ENCODE measurements at regions not wholly inside any gene's neighbourhood (a gene's known extent, or its start where the extent isn't known, plus 50 kb on each side); places are given as distances from the start of the nearest gene placed in this dataset.
"Not testable (repeated sequence)": the region's sequence is repeated elsewhere in the genome, so short reads cannot be mapped to it uniquely, and the experiment has no call there.

- 71% methylated on average over 4 of the region's 4 CpGs for WGBS (ENCODE audit: missing lambda C conversion rate)
- POLR2A ChIA-PET; H3K4me2 ChIP-seq; FAIRE-seq; H3K27ac ChIP-seq; ATAC-seq; H3K4me1 ChIP-seq; H3K4me3 ChIP-seq; H3K9me3 ChIP-seq; TF ChIP-seq FOSL2 (IDR thresholded peaks at IDR 0.05): not testable (repeated sequence)
- TF ChIP-seq FOSL2 (CRISPR knock-in tag; IDR thresholded peaks at IDR 0.05) = 0 out of 2 replicates have a peak, but pooled peaks have one; percentile 2
- CTCF ChIA-PET = interaction anchor here (1.2 kb wide), 1 partner anchor 211 kb away, joined by 4 read pairs; no protein-coding TSS in a partner anchor
- peak in 1 of 2 experiments; percentile 20 for DNase-seq (ENCODE audit: low read depth in 1 of 2, low spot score in 1 of 2)
These were observed 159.0 kb upstream of the CDK13 start for GRCh38 chr7:39791035-39791434.

GRCh38 chr7:39791911-39792310 is 158.1 kb upstream of the CDK13 start:
- CTCF ChIA-PET, H3K4me2 ChIP-seq, H3K4me1 ChIP-seq, H3K9me3 ChIP-seq, POLR2A ChIA-PET, H3K4me3 ChIP-seq, FAIRE-seq, H3K27ac ChIP-seq: not testable (repeated sequence)
- DNase-seq (ENCODE audit: low read depth in 1 of 2, low spot score in 1 of 2) (peak in 1 of 2 experiments; percentile 42), ATAC-seq (peak in 1 of 2 experiments; percentile 50; a peak in 1 of 6 replicates)
- 0 out of 5 replicates have a peak, but pooled peaks of 1 of the 2 experiments have one; percentile 17 for TF ChIP-seq RAD21 (conservative IDR thresholded peaks at IDR 0.05 in 1 of 2, IDR thresholded peaks at IDR 0.05 in 1 of 2)
- 86% methylated on average over 10 of the region's 16 CpGs for WGBS (ENCODE audit: missing lambda C conversion rate)

- CTCF ChIA-PET; H3K27ac ChIP-seq; H3K4me1 ChIP-seq; H3K4me2 ChIP-seq; POLR2A ChIA-PET; DNase-seq (ENCODE audit: low read depth in 1 of 2, low spot score in 1 of 2); H3K9me3 ChIP-seq; FAIRE-seq; ATAC-seq; H3K4me3 ChIP-seq: not testable (repeated sequence)
- 95% methylated on average over 16 of the region's 22 CpGs for WGBS (ENCODE audit: missing lambda C conversion rate)
These were observed 157.0 kb upstream of the CDK13 start for GRCh38 chr7:39793026-39793425.

- ATAC-seq; H3K9me3 ChIP-seq; POLR2A ChIA-PET; H3K4me2 ChIP-seq; H3K27ac ChIP-seq; CTCF ChIA-PET; H3K4me1 ChIP-seq; FAIRE-seq; H3K4me3 ChIP-seq; DNase-seq (ENCODE audit: low read depth in 1 of 2, low spot score in 1 of 2): not testable (repeated sequence)
- 98% methylated on average over 8 of the region's 23 CpGs for WGBS (ENCODE audit: missing lambda C conversion rate)
These were observed 156.2 kb upstream of the CDK13 start for GRCh38 chr7:39793851-39794250.

GRCh38 chr7:39796947-39797346 is 153.1 kb upstream of the CDK13 start:
- H3K4me1 ChIP-seq; H3K4me3 ChIP-seq; FAIRE-seq; CTCF ChIA-PET; ATAC-seq; DNase-seq (ENCODE audit: low read depth in 1 of 2, low spot score in 1 of 2); H3K9me3 ChIP-seq; POLR2A ChIA-PET; H3K4me2 ChIP-seq; H3K27ac ChIP-seq: not testable (repeated sequence)
- WGBS (ENCODE audit: missing lambda C conversion rate) = 79% methylated on average over 5 of the region's 6 CpGs

GRCh38 chr7:39798077-39798476 is 152.0 kb upstream of the CDK13 start:
- FAIRE-seq; ATAC-seq; H3K4me3 ChIP-seq; H3K4me2 ChIP-seq; DNase-seq (ENCODE audit: low read depth in 1 of 2, low spot score in 1 of 2); H3K27ac ChIP-seq; POLR2A ChIA-PET; H3K9me3 ChIP-seq; H3K4me1 ChIP-seq: not testable (repeated sequence)
- 79% methylated on average over 10 of the region's 10 CpGs for WGBS (ENCODE audit: missing lambda C conversion rate)
- CTCF ChIA-PET = interaction anchor here (0.6 kb wide), 2 partner anchors 127 to 210 kb away, joined by 3 to 6 read pairs; no protein-coding TSS in a partner anchor
- TF ChIP-seq MAFK (IDR thresholded peaks at IDR 0.05; ENCODE audit: partially characterized antibody) = peak; percentile 51

GRCh38 chr7:39808796-39809481 is 141.1 kb upstream of the CDK13 start:
- Histone ChIP-seq H3K9me3 (no peaks in the 10 kb centered on the region), H3K27ac (no peak overlapping the region), H3K4me3 (no peak overlapping the region), H3K4me1 (peaks cover 8% of the 10 kb centered on the region; the same call in 2 of the 3 replicates), H3K4me2 (no peak overlapping the region)
- ATAC-seq = no peak
- no peak for DNase-seq (ENCODE audit: low read depth in 1 of 2, low spot score in 1 of 2)
- CTCF ChIA-PET = interaction anchor here (0.7 kb wide), 1 partner anchor 227 kb away, joined by 3 read pairs; no protein-coding TSS in a partner anchor
- no peak for FAIRE-seq
- POLR2A ChIA-PET = no interaction called here
- 73% methylated on average over 10 of the region's 10 CpGs for WGBS (ENCODE audit: missing lambda C conversion rate)
- TF ChIP-seq RARB (CRISPR knock-in tag; IDR thresholded peaks at IDR 0.05) = no peak
- no peak for TF ChIP-seq CTCF (IDR thresholded peaks at IDR 0.05)
- no peak for TF ChIP-seq NR3C1 (IDR thresholded peaks at IDR 0.05)
- no peak for TF ChIP-seq TP53 (CRISPR knock-in tag; IDR thresholded peaks at IDR 0.05)
- no peak for TF ChIP-seq JUNB (IDR thresholded peaks at IDR 0.05)
- no peak for TF ChIP-seq PHF8 (IDR thresholded peaks at IDR 0.05; ENCODE audit: borderline replicate concordance, low read depth)
- TF ChIP-seq GATA3 (IDR thresholded peaks at IDR 0.05; ENCODE audit: borderline replicate concordance) = no peak
- TF ChIP-seq HOXB13 (CRISPR knock-in tag; IDR thresholded peaks at IDR 0.05; ENCODE audit: low read depth) = no peak
- no peak for TF ChIP-seq SMC3 (IDR thresholded peaks at IDR 0.05)
- no peak for TF ChIP-seq POLR2AphosphoS2 (conservative IDR thresholded peaks at IDR 0.05; ENCODE audit: low read length)
- TF ChIP-seq KDM1A (IDR thresholded peaks at IDR 0.05; ENCODE audit: low read depth) = no peak
- TF ChIP-seq ZFP36 (IDR thresholded peaks at IDR 0.05; ENCODE audit: borderline replicate concordance, partially characterized antibody) = no peak
- no peak for TF ChIP-seq NPAS2 (CRISPR knock-in tag; IDR thresholded peaks at IDR 0.05; ENCODE audit: borderline replicate concordance)
- TF ChIP-seq ZNF302 (CRISPR knock-in tag; IDR thresholded peaks at IDR 0.05) = no peak
